ENCODE measurements at regions not wholly inside any gene's neighbourhood (a gene's known extent, or its start where the extent isn't known, plus 50 kb on each side); places are given as distances from the start of the nearest gene placed in this dataset.
A peak's percentile ranks its signal among the peaks of the same experiment; 100 is the strongest.

GRCh38 chr15:101578443-101578894 is 73.7 kb downstream of the TM2D3 start (continued):
- TF ChIP-seq ZGPAT (CRISPR knock-in tag; IDR thresholded peaks at IDR 0.05) (no peak), XRCC5 (optimal IDR thresholded peaks at IDR 0.05; ENCODE audit: low read length) (peak; percentile 53), ZNF362 (CRISPR knock-in tag; IDR thresholded peaks at IDR 0.05; ENCODE audit: borderline replicate concordance) (0 out of 2 replicates have a peak, but pooled peaks have one; percentile 12), ZBTB14 (CRISPR knock-in tag; IDR thresholded peaks at IDR 0.05) (no peak), SP4 (CRISPR knock-in tag; IDR thresholded peaks at IDR 0.05) (no peak), GTF3A (CRISPR knock-in tag; conservative IDR thresholded peaks at IDR 0.05) (no peak), ZMYM3 (CRISPR knock-in tag; IDR thresholded peaks at IDR 0.05) (no peak), SAFB2 (CRISPR knock-in tag; IDR thresholded peaks at IDR 0.05; ENCODE audit: borderline replicate concordance, low read depth) (no peak), NCOA1 (CRISPR knock-in tag; IDR thresholded peaks at IDR 0.05) (no peak), ZBTB7B (CRISPR knock-in tag; IDR thresholded peaks at IDR 0.05) (no peak), ATF1 (CRISPR knock-in tag; IDR thresholded peaks at IDR 0.05) (no peak), KDM2A (CRISPR knock-in tag; IDR thresholded peaks at IDR 0.05; ENCODE audit: borderline replicate concordance, low read depth) (peak; percentile 27; the same call in 1 of the 2 replicates), DNMT1 (CRISPR knock-in tag; IDR thresholded peaks at IDR 0.05) (no peak), ARID4A (CRISPR knock-in tag; IDR thresholded peaks at IDR 0.05; ENCODE audit: borderline replicate concordance) (peak; percentile 30; the same call in 1 of the 2 replicates), NONO (IDR thresholded peaks at IDR 0.05) (no peak), NONO (CRISPR knock-in tag; conservative IDR thresholded peaks at IDR 0.05) (no peak), AGO1 (IDR thresholded peaks at IDR 0.05; ENCODE audit: low read depth, low read length, poor library complexity, severe bottlenecking) (no peak), ZNF556 (CRISPR knock-in tag; IDR thresholded peaks at IDR 0.05; ENCODE audit: borderline replicate concordance) (no peak), ZFP37 (CRISPR knock-in tag; IDR thresholded peaks at IDR 0.05; ENCODE audit: borderline replicate concordance) (no peak), POLR2AphosphoS5 (IDR thresholded peaks at IDR 0.05; ENCODE audit: low read depth, low read length) (no peak), ZNF24 (IDR thresholded peaks at IDR 0.05) (no peak), ZNF484 (CRISPR knock-in tag; IDR thresholded peaks at IDR 0.05; ENCODE audit: borderline replicate concordance, low read depth) (no peak), MAFK (conservative IDR thresholded peaks at IDR 0.05 in 1 of 2, IDR thresholded peaks at IDR 0.05 in 1 of 2; ENCODE audit: low read length in 2 of 2) (no peak), SNAPC2 (CRISPR knock-in tag; IDR thresholded peaks at IDR 0.05) (no peak), GZF1 (CRISPR knock-in tag; IDR thresholded peaks at IDR 0.05) (no peak)
